ENCODE measurements at regions not wholly inside any gene's neighbourhood (a gene's known extent, or its start where the extent isn't known, plus 50 kb on each side); places are given as distances from the start of the nearest gene placed in this dataset.
"Not testable (repeated sequence)": the region's sequence is repeated elsewhere in the genome, so short reads cannot be mapped to it uniquely, and the experiment has no call there.

GRCh38 chr12:38238328-38238727 is 78.2 kb upstream of the ALG10B start:
- not testable (repeated sequence) for TF ChIP-seq CTCF (IDR thresholded peaks at IDR 0.05; ENCODE audit: low read depth, low read length, poor library complexity, severe bottlenecking); EZH2phosphoT487 (IDR thresholded peaks at IDR 0.05; ENCODE audit: borderline replicate concordance, low read length)
